ENCODE measurements at regions not wholly inside any gene's neighbourhood (a gene's known extent, or its start where the extent isn't known, plus 50 kb on each side); places are given as distances from the start of the nearest gene placed in this dataset.

DNA sequence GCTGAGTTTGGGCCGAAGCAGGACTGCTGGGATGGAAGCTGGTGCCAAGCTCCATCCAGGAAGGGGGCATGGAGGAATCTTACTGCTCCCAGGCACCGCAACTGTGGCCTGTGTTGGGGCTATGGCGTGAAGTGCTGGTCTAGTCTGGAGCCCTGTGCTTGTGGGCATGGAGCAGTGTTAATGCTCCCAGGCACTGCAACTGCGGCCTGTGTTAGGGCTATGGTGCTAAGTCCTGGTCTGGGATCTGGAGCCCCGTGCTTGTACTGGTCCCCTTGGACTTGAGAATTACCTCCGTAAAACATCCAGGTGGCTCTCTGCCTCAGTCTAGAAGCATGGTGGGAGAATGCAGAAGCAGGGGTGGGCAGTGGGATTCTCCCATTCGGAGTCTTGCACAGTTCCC, 1379.4 kb upstream of the ACVR2A start:
- Histone ChIP-seq H3K27me3 (no peaks in the 10 kb centered on the region), H3K36me3 (no peaks in the 10 kb centered on the region), H3K9me3 (no peaks in the 10 kb centered on the region), H3K4me3 (ENCODE audit: low read depth in 1 of 2, low read length in 1 of 2) (no peak overlapping the region), H3K27ac (no peak overlapping the region), H3K4me1 (ENCODE audit: control insufficient read depth in 1 of 2, insufficient read depth in 1 of 2, low read depth in 1 of 2, low read length in 1 of 2) (no peaks in the 10 kb centered on the region)
- TF ChIP-seq, protein P1, sequence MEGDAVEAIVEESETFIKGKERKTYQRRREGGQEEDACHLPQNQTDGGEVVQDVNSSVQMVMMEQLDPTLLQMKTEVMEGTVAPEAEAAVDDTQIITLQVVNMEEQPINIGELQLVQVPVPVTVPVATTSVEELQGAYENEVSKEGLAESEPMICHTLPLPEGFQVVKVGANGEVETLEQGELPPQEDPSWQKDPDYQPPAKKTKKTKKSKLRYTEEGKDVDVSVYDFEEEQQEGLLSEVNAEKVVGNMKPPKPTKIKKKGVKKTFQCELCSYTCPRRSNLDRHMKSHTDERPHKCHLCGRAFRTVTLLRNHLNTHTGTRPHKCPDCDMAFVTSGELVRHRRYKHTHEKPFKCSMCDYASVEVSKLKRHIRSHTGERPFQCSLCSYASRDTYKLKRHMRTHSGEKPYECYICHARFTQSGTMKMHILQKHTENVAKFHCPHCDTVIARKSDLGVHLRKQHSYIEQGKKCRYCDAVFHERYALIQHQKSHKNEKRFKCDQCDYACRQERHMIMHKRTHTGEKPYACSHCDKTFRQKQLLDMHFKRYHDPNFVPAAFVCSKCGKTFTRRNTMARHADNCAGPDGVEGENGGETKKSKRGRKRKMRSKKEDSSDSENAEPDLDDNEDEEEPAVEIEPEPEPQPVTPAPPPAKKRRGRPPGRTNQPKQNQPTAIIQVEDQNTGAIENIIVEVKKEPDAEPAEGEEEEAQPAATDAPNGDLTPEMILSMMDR (IDR thresholded peaks at IDR 0.05): no peak

DNA sequence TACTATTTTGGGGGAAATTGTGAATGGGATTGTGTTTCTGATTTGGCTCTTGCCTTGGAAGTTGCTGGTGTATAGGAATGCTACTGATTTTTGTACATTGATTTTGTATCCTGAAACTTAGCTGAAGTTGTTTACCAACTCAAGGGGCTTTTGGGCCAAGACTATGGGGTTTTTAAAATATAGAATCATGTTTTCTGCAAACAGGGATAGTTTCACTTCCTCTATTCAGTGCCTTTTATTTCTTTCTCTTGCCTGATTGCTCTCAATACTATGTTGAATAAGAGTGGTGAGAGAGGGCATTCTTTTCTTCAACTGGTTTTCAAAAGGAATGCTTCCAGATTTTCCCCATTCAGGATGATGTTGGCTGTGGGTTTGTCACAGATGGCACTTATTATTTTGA, 1383.8 kb upstream of the ACVR2A start:
- no peak overlapping the region for H3K4me3 ChIP-seq (ENCODE audit: low read depth in 1 of 2, low read length in 1 of 2)
- H3K27me3 ChIP-seq: no peaks in the 10 kb centered on the region
- no peak overlapping the region for H3K27ac ChIP-seq
- TF ChIP-seq, protein P1 (IDR thresholded peaks at IDR 0.05): no peak
- H3K4me1 ChIP-seq (ENCODE audit: control insufficient read depth in 1 of 2, insufficient read depth in 1 of 2, low read depth in 1 of 2, low read length in 1 of 2): no peaks in the 10 kb centered on the region
- no peaks in the 10 kb centered on the region for H3K9me3 ChIP-seq
- no peaks in the 10 kb centered on the region for H3K36me3 ChIP-seq

DNA sequence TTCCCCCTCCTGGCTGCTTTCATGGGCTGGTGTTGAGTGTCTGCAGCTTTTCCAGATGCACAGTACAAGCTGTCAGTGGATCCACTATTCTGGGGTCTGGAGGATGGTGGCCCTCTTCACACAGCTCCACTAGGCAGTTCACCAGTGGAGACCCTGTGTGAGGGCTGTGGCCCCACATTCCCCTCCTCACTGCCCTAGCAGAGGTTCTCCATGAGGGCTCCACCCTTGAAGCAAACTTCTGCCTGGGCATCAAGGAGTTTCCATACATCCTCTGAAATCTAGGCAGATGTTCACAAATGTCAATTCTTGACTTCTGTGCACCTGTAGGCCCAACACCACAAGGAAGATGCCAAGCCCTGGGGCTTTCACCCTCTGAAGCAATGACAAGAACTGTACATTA, 1386.2 kb upstream of the ACVR2A start:
- no peak overlapping the region for H3K27ac ChIP-seq
- no peaks in the 10 kb centered on the region for H3K36me3 ChIP-seq
- TF ChIP-seq, protein P1 (IDR thresholded peaks at IDR 0.05): no peak
- no peaks in the 10 kb centered on the region for H3K27me3 ChIP-seq
- no peaks in the 10 kb centered on the region for H3K9me3 ChIP-seq
- no peak overlapping the region for H3K4me3 ChIP-seq (ENCODE audit: low read depth in 1 of 2, low read length in 1 of 2)
- H3K4me1 ChIP-seq (ENCODE audit: control insufficient read depth in 1 of 2, insufficient read depth in 1 of 2, low read depth in 1 of 2, low read length in 1 of 2): no peaks in the 10 kb centered on the region

- H3K27me3 ChIP-seq: no peaks in the 10 kb centered on the region
- H3K4me1 ChIP-seq (ENCODE audit: control insufficient read depth in 1 of 2, insufficient read depth in 1 of 2, low read depth in 1 of 2, low read length in 1 of 2): no peaks in the 10 kb centered on the region
- H3K9me3 ChIP-seq: no peaks in the 10 kb centered on the region
- H3K4me3 ChIP-seq (ENCODE audit: low read depth in 1 of 2, low read length in 1 of 2): no peak overlapping the region
- TF ChIP-seq, protein P1 (IDR thresholded peaks at IDR 0.05): no peak
- no peak overlapping the region for H3K27ac ChIP-seq
- H3K36me3 ChIP-seq: no peaks in the 10 kb centered on the region
Measured at GRCh38 chr2:146457221-146457620, 1387.6 kb upstream of the ACVR2A start.

DNA sequence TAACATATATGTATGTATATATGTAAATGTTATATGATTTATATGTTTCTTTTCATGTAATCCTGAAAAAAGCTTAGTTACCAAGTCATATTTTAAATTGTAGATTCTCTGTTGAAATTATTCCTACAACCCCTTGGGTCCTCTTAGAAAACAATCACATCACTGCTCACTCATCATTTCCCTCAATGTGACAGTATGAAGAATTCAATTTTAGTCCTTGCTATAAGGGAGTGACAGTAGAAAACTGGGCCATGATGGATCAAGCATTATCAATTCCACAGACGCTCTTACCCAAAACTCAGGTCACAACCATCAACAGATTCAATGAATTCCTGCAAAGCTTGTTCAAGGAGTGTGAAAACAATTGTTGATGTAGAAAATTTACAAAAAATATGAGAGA, 1389.5 kb upstream of the ACVR2A start:
- Histone ChIP-seq H3K4me1 (ENCODE audit: control insufficient read depth in 1 of 2, insufficient read depth in 1 of 2, low read depth in 1 of 2, low read length in 1 of 2) (no peaks in the 10 kb centered on the region), H3K9me3 (no peaks in the 10 kb centered on the region), H3K4me3 (ENCODE audit: low read depth in 1 of 2, low read length in 1 of 2) (no peak overlapping the region), H3K27me3 (no peaks in the 10 kb centered on the region), H3K27ac (no peak overlapping the region), H3K36me3 (no peaks in the 10 kb centered on the region)
- TF ChIP-seq, protein P1 (IDR thresholded peaks at IDR 0.05): no peak

- Histone ChIP-seq H3K9me3 (no peaks in the 10 kb centered on the region), H3K4me1 (ENCODE audit: control insufficient read depth in 1 of 2, insufficient read depth in 1 of 2, low read depth in 1 of 2, low read length in 1 of 2) (no peaks in the 10 kb centered on the region), H3K27me3 (no peaks in the 10 kb centered on the region), H3K36me3 (no peaks in the 10 kb centered on the region), H3K4me3 (ENCODE audit: low read depth in 1 of 2, low read length in 1 of 2) (no peak overlapping the region), H3K27ac (no peak overlapping the region)
- TF ChIP-seq, protein P1 (IDR thresholded peaks at IDR 0.05): no peak
Measured at GRCh38 chr2:146451972-146452371, 1392.9 kb upstream of the ACVR2A start.

All from neutrophil (primary cell).